GM23248 (cell line): ENCODE measurements at regions not wholly inside any gene's neighbourhood (a gene's known extent, or its start where the extent isn't known, plus 50 kb on each side); places are given as distances from the start of the nearest gene placed in this dataset.

ENCODE experiments used
- DNase-seq: peaks from one replicate; pipeline ENCODE4 v3.0.0-alpha.2; 2015
- H2AFZ ChIP-seq: fragments of 200-600 bp; sonication (generic); 2 replicates; pipeline ENCODE4 v1.6.1; 2016; ENCODE audit warnings: antibody characterized with exemption
- H3F3A ChIP-seq: fragments of 200-600 bp; sonication (generic); 2 replicates; pipeline ENCODE4 v1.6.1; 2016; ENCODE audit warnings: mild to moderate bottlenecking, antibody characterized with exemption, mixed run types; ENCODE audit not compliant: insufficient read depth
- H3K27ac ChIP-seq: fragments of 200-600 bp; sonication (generic); 2 replicates; pipeline ENCODE4 v1.5.1; 2016; ENCODE audit warnings: mild to moderate bottlenecking
- H3K27me3 ChIP-seq: fragments of 200-600 bp; sonication (generic); replicated peaks from 2 replicates; pipeline ENCODE4 v1.6.1; 2016; ENCODE audit warnings: mild to moderate bottlenecking; ENCODE audit not compliant: insufficient read depth
- H3K36me3 ChIP-seq: fragments of 200-600 bp; sonication (generic); 2 replicates; pipeline ENCODE4 v1.6.1; 2016; ENCODE audit warnings: low read depth, mild to moderate bottlenecking
- H3K4me1 ChIP-seq: fragments of 200-600 bp; sonication (generic); 2 replicates; pipeline ENCODE4 v1.6.1; 2016; ENCODE audit warnings: mild to moderate bottlenecking; ENCODE audit not compliant: insufficient read depth
- H3K4me2 ChIP-seq: fragments of 200-600 bp; sonication (generic); one replicate; pipeline ENCODE4 v1.6.1; 2016; ENCODE audit warnings: mild to moderate bottlenecking; ENCODE audit not compliant: unreplicated experiment
- H3K4me3 ChIP-seq: fragments of 200-600 bp; sonication (generic); 2 replicates; pipeline ENCODE4 v1.5.1; 2016; ENCODE audit warnings: mild to moderate bottlenecking
- H3K79me2 ChIP-seq: fragments of 200-600 bp; sonication (generic); 2 replicates; pipeline ENCODE4 v1.6.1; 2016; ENCODE audit warnings: mild to moderate bottlenecking; ENCODE audit not compliant: insufficient read depth
- H3K9ac ChIP-seq: fragments of 200-600 bp; sonication (generic); 2 replicates; pipeline ENCODE4 v1.6.1; 2016; ENCODE audit warnings: mild to moderate bottlenecking
- H3K9me2 ChIP-seq: fragments of 200-600 bp; sonication (generic); 2 replicates; pipeline ENCODE4 v1.6.1; 2016; ENCODE audit warnings: mixed run types, mild to moderate bottlenecking, moderate library complexity; ENCODE audit not compliant: insufficient read depth
- H3K9me3 ChIP-seq: fragments of 200-600 bp; sonication (generic); one replicate; pipeline ENCODE4 v1.6.1; 2017; ENCODE audit warnings: low read depth
- H4K20me1 ChIP-seq: fragments of 200-600 bp; sonication (generic); 2 replicates; pipeline ENCODE4 v1.6.0; 2016; ENCODE audit not compliant: insufficient read depth
- EZH2 ChIP-seq: fragments of 200-600 bp; sonication (generic); IDR thresholded peaks from 2 replicates; pipeline ENCODE4 v1.6.1; 2018; ENCODE audit warnings: antibody characterized with exemption, mild to moderate bottlenecking; ENCODE audit not compliant: insufficient read depth, poor library complexity, severe bottlenecking
- EZH2phosphoT487 ChIP-seq: fragments of 200-600 bp; sonication (generic); IDR thresholded peaks from 2 replicates; pipeline ENCODE4 v1.6.1; 2018; ENCODE audit warnings: antibody characterized with exemption, moderate library complexity, mild to moderate bottlenecking, low read depth; ENCODE audit not compliant: insufficient read depth
- WGBS, 2 experiments: methylation state at CpG; one replicate each; pipeline ENCODE4 v1.1.6; 2015 to 2017; ENCODE audit warnings: low lambda C conversion rate in 2 of 2, low coverage in 1 of 2; ENCODE audit errors: missing lambda C conversion rate in 2 of 2; 5-methylcytosine and 5-hydroxymethylcytosine counted together
- in situ Hi-C: fragments of 300-500 bp; cut with MboI; formaldehyde crosslinking; loops from 2 replicates; pipeline ENCODE4 v1.15.0; 2020

DNA sequence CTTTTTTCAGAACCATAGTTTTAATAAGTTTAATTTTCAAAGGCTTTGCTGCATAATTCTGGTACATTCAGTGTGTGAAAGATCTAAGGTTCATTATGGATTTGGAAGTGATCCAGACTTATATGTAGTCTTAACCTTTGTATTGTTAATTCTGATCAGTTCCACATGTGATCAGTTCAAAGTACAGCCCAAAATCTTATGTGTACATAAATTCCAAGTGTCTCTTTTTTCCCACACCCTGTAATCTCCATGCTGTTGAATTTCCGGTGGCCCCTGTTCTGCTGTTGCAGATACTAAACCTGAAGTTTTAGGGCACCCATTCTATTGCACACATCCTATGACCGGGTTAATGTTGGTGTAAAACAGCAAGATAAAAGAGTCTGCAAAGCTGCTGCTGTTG lies 1147.5 kb upstream of the CDH8 start:
- no peaks in the 10 kb centered on the region for H4K20me1 ChIP-seq
- in situ Hi-C loops = no loop called here
- WGBS, 2 experiments = 0 to 2% methylated on average over 2 of the region's 2 CpGs
- no peak overlapping the region for H3K4me3 ChIP-seq
- H3K9me2 ChIP-seq = no peaks in the 10 kb centered on the region
- H2AFZ ChIP-seq = no peak overlapping the region
- H3K9ac ChIP-seq = no peak overlapping the region
- DNase-seq = no peak
- H3K79me2 ChIP-seq = no peaks in the 10 kb centered on the region
- no peaks in the 10 kb centered on the region for H3F3A ChIP-seq
- H3K27me3 ChIP-seq = no peaks in the 10 kb centered on the region
- no peaks in the 10 kb centered on the region for H3K4me1 ChIP-seq
- H3K4me2 ChIP-seq = no peak overlapping the region
- no peak overlapping the region for H3K27ac ChIP-seq
- no peaks in the 10 kb centered on the region for H3K36me3 ChIP-seq
- no peak for TF ChIP-seq EZH2phosphoT487
- H3K9me3 ChIP-seq = no peaks in the 10 kb centered on the region

DNA sequence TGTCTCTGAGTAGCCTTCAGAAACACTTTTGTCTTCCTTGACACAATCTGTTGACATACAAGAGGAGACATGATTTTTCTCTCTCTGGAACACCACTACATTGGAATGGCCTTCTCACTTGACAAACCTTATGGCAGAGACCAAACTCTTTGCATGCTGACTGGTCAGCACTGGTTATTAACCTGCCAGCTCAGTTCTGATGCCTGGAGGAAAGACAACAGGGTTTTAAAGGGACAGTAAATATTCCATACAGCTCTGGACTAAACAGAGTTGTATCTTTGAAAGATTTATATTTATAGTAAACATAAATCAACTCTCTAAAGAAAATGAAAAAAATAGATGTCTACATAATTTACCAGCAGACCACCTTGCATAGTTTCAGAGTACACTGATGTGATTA lies 1139.1 kb upstream of the CDH8 start:
- H3K27ac ChIP-seq = no peak overlapping the region
- H3K27me3 ChIP-seq = no peaks in the 10 kb centered on the region
- H3F3A ChIP-seq = no peaks in the 10 kb centered on the region
- H3K9ac ChIP-seq = no peak overlapping the region
- H3K9me3 ChIP-seq = no peaks in the 10 kb centered on the region
- no peaks in the 10 kb centered on the region for H3K9me2 ChIP-seq
- H4K20me1 ChIP-seq = no peaks in the 10 kb centered on the region
- H3K4me3 ChIP-seq = no peak overlapping the region
- H2AFZ ChIP-seq = no peak overlapping the region
- H3K4me1 ChIP-seq = no peaks in the 10 kb centered on the region
- in situ Hi-C loops = no loop called here
- H3K79me2 ChIP-seq = no peaks in the 10 kb centered on the region
- no peaks in the 10 kb centered on the region for H3K36me3 ChIP-seq
- no peak for DNase-seq
- no peak for TF ChIP-seq EZH2
- no peak for TF ChIP-seq EZH2phosphoT487
- H3K4me2 ChIP-seq = no peak overlapping the region

DNA sequence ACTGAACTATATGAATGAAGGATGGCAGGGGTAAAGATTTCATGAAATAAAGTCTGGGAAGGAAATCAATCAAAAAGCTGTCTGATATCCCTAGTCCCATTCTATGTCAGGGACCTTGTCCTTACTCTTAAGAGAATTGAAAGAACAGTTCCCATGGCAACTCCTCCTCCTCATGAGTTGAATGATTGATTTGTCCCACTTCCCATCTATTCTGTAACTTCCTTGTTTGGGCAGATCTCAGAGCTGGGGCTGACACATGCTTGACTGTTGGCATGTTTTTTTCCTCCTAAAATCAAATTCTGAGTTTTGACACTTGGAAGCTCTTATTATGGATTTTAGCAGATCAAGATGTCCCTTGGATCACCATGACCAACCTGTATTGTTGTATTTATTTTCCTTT lies 1138.6 kb upstream of the CDH8 start:
- DNase-seq = no peak
- in situ Hi-C loops = no loop called here
- Histone ChIP-seq H3F3A (no peaks in the 10 kb centered on the region), H3K4me1 (no peaks in the 10 kb centered on the region), H3K79me2 (no peaks in the 10 kb centered on the region), H3K4me2 (no peak overlapping the region), H4K20me1 (no peaks in the 10 kb centered on the region), H3K4me3 (no peak overlapping the region), H3K9ac (no peak overlapping the region), H3K9me3 (no peaks in the 10 kb centered on the region), H3K27ac (no peak overlapping the region), H3K27me3 (no peaks in the 10 kb centered on the region), H3K36me3 (no peaks in the 10 kb centered on the region), H3K9me2 (no peaks in the 10 kb centered on the region), H2AFZ (no peak overlapping the region)
- no peak for TF ChIP-seq EZH2phosphoT487
- TF ChIP-seq EZH2 = no peak

DNA sequence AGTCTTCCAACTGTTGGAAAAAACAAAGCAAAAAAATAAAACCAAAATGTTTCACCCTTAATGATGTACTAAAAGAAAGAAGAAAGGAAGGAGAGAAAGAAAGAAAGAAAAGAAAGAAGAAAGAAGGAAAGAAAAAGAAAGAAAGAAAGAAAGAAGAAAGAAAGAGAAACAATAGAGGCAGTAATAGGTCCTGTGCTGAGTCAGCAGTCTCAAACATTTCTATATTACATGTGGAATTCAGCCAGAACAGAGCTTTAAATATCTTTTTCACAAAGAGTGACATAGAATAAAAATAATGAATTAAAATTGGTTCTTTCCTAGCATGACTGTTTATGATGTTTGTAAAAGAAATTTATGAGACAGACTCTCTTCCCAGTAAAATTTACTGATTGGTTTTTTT lies 1135.3 kb upstream of the CDH8 start:
- Histone ChIP-seq H3K4me1 (no peaks in the 10 kb centered on the region), H3K9ac (no peak overlapping the region), H4K20me1 (no peaks in the 10 kb centered on the region), H3K9me2 (no peaks in the 10 kb centered on the region), H2AFZ (no peak overlapping the region), H3K36me3 (no peaks in the 10 kb centered on the region), H3K9me3 (no peaks in the 10 kb centered on the region), H3K27ac (no peak overlapping the region), H3K4me2 (no peak overlapping the region), H3K79me2 (no peaks in the 10 kb centered on the region), H3F3A (no peaks in the 10 kb centered on the region), H3K27me3 (no peaks in the 10 kb centered on the region), H3K4me3 (no peak overlapping the region)
- in situ Hi-C loops = no loop called here
- TF ChIP-seq EZH2 = no peak
- no peak for TF ChIP-seq EZH2phosphoT487
- DNase-seq = no peak

DNA sequence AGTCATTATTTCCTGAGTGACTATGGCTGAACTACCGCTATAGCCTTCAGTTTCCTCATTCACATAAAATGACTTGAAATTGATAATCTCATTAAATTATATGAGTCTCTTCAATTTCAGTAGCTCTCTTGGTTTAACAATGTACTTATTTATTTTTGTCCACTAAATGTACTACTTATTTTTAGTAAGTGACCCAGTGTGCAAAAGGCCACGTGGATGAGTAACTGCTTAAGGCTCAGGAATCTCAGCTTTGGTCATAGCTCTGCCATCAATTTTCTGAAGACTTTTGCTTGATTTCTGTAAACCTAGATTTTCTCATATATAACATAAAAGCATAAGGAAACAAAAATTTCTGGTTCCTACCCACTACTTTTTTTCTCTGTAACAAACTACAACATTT lies 1132.9 kb upstream of the CDH8 start:
- Histone ChIP-seq H3K9me2 (no peaks in the 10 kb centered on the region), H3K27me3 (no peaks in the 10 kb centered on the region), H3K4me1 (no peaks in the 10 kb centered on the region), H3F3A (no peaks in the 10 kb centered on the region), H3K4me3 (no peak overlapping the region), H3K9me3 (no peaks in the 10 kb centered on the region), H4K20me1 (no peaks in the 10 kb centered on the region), H3K79me2 (no peaks in the 10 kb centered on the region), H2AFZ (no peak overlapping the region), H3K27ac (no peak overlapping the region), H3K9ac (no peak overlapping the region), H3K4me2 (no peak overlapping the region), H3K36me3 (no peaks in the 10 kb centered on the region)
- in situ Hi-C loops = no loop called here
- TF ChIP-seq EZH2phosphoT487 (no peak), EZH2 (no peak)
- no peak for DNase-seq
- 35 to 43% methylated on average over 2 of the region's 2 CpGs for WGBS, 2 experiments
